RWPE1 (cell line): ENCODE measurements at regions not wholly inside any gene's neighbourhood (a gene's known extent, or its start where the extent isn't known, plus 50 kb on each side); places are given as distances from the start of the nearest gene placed in this dataset.

Experiments
- CTCF ChIA-PET: fragments of 350-600 bp; sonication (Branson Sonifier 250); formaldehyde crosslinking; extraction: SDS; loops from one replicate; lab custom pipeline; 2021; lab: Yijun Ruan, JAX
- POLR2A ChIA-PET: fragments of 400-600 bp; formaldehyde crosslinking; extraction: SDS; loops from one replicate; lab custom pipeline; 2020; ENCODE audit warnings: antibody characterized with exemption; ENCODE audit not compliant: low non-redundant PET; lab: Yijun Ruan, JAX
- DNase-seq: peaks from one replicate; pipeline ENCODE4 v3.0.0; 2012; ENCODE audit warnings: low spot score
- H3K27ac ChIP-seq: fragments of 450-650 bp; 2 replicates; pipeline ENCODE4 v1.5.1; 2017
- CTCF ChIP-seq: fragments of 450-650 bp; conservative IDR thresholded peaks from 2 replicates; pipeline ENCODE4 v1.5.1; 2017; ENCODE audit warnings: low read depth, mild to moderate bottlenecking

DNA sequence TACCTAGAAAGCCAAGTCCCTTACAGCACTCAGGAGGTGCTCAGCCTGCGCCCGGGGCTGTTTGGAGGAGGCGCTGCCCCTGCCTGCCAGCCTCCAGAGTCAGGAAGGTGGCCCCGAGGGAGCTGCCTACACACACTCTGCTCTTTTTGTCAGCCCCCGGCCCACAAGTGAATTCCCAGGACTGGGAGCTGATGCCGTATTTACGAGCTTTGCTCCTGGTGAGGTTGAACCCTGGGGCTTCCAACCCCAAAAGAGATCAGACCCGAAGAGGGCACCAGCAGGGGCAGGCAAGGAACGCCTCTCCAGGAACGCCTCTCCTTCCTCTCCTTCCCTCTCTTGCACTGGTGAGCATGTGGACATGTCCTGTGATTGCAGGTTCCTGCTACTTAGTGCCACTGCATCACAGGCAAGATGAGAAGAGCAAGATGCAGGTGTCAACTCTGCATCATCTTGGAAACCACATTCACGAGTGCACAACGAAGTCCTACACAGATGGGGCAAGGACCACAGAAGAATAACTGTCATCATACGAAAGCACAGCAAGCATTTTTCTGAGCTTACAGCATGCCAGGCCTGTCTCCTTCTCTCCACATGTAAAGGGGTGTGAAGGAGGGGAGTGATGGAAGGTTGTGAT lies 126.7 kb downstream of the NDUFA10 start:
- ChIA-PET POLR2A (no interaction called here), CTCF (no interaction called here)
- no peak overlapping the region for H3K27ac ChIP-seq
- DNase-seq: no peak
- no peak for TF ChIP-seq CTCF

DNA sequence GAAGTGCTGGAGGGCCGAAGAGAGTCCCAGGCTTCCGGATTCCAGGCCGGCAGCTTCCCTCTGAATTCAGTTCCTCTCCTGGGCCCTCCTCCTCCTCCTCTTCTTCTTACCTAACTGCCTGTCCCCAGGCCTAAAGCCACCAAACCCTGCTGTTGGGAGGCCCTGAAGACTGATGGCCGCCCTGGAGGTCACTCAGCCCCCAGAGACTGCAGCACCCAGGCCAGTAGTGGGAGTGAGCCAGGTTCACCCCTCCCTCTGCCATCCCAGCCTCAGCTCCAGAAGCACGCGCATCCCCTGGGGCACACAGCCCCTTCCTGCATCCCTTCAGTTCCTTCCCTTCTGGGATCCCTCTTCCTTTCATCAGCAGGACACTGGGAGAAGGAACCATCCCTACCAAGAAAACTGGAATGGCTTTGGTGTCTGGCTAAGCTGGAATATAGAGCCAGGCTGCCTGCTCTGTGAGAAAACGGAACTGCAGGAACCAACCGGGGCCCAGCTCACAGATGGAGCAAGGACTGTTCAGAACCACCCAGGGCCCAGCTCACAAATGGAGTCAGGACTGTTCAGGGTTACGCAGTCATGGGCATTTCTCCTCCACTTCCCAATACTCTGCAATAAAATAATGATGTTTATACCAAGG lies 127.4 kb downstream of the NDUFA10 start:
- ChIA-PET POLR2A (no interaction called here), CTCF (interaction anchor here (0.6 kb wide), 1 partner anchor 35 kb away, joined by 5 read pairs; no protein-coding TSS in a partner anchor)
- no peak for TF ChIP-seq CTCF
- no peak for DNase-seq
- H3K27ac ChIP-seq: no peak overlapping the region

GRCh38 chr2:239896075-239896474 lies 129.1 kb downstream of the NDUFA10 start:
- no peak overlapping the region for H3K27ac ChIP-seq
- no peak for TF ChIP-seq CTCF
- CTCF ChIA-PET: interaction anchor here (0.6 kb wide), 1 partner anchor 15 kb away, joined by 3 read pairs; no protein-coding TSS in a partner anchor
- POLR2A ChIA-PET: no interaction called here
- DNase-seq: no peak

DNA sequence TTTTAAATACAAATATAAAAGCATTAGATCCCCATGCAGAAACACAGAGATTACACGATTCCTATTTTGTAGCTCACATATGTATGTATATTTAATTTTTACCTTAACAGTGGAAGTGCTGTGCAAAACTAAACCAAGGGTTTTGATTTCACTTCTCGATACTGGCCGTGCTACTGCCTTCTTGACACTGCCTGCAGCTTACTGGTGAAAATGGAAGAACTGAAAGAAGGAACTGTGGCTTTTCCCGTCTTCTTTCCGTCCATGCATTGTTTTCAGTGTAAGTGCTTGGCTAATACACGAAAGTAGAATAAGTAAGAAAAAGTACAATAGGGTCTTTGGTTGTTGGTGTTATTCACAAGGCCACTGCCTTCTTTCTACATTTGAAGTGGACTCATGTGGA lies 129.5 kb downstream of the NDUFA10 start:
- no peak for TF ChIP-seq CTCF
- ChIA-PET POLR2A (no interaction called here), CTCF (interaction anchor here (0.6 kb wide), 1 partner anchor 15 kb away, joined by 3 read pairs; no protein-coding TSS in a partner anchor)
- DNase-seq: no peak
- no peak overlapping the region for H3K27ac ChIP-seq

GRCh38 chr2:239895116-239895515 lies 130.0 kb downstream of the NDUFA10 start:
- POLR2A ChIA-PET: no interaction called here
- no peak for TF ChIP-seq CTCF
- CTCF ChIA-PET: no interaction called here
- no peak overlapping the region for H3K27ac ChIP-seq
- DNase-seq: no peak

GRCh38 chr2:239894276-239894675 lies 130.9 kb downstream of the NDUFA10 start:
- CTCF ChIA-PET: interaction anchor here (0.6 to 0.8 kb wide), 3 partner anchors 73 to 751 kb away, joined by 3 to 8 read pairs (median 5); no protein-coding TSS in a partner anchor

More at GRCh38 chr2:239894276-239894675, 130.9 kb downstream of the NDUFA10 start:
- TF ChIP-seq CTCF: no peak
- H3K27ac ChIP-seq: no peak overlapping the region
- POLR2A ChIA-PET: no interaction called here
- no peak for DNase-seq
